ENCODE measurements at regions not wholly inside any gene's neighbourhood (a gene's known extent, or its start where the extent isn't known, plus 50 kb on each side); places are given as distances from the start of the nearest gene placed in this dataset.

- TF ChIP-seq TFE3 (CRISPR knock-in tag; IDR thresholded peaks at IDR 0.05) (no peak), ATF1 (CRISPR knock-in tag; IDR thresholded peaks at IDR 0.05) (no peak), ATF1 (tag; IDR thresholded peaks at IDR 0.05) (no peak), RHOXF2B (CRISPR knock-in tag; conservative IDR thresholded peaks at IDR 0.05) (no peak), ZBED1 (IDR thresholded peaks at IDR 0.05) (no peak), SAP30 (IDR thresholded peaks at IDR 0.05; ENCODE audit: borderline replicate concordance, insufficient read depth, low read depth, low read length, poor library complexity, severe bottlenecking) (no peak), RFX7 (CRISPR knock-in tag; IDR thresholded peaks at IDR 0.05) (no peak), MCM2 (IDR thresholded peaks at IDR 0.05; ENCODE audit: low read depth) (no peak)
These were observed 69.3 kb upstream of the SMNDC1 start (continued) for GRCh38 chr10:110373857-110374654.

GRCh38 chr10:110375121-110375520 lies 70.4 kb upstream of the SMNDC1 start:
- ChIA-PET POLR2A (interaction anchor here (0.7 kb wide), 1 partner anchor 168 kb away, joined by 4 read pairs; no protein-coding TSS in a partner anchor), CTCF (ENCODE audit: low intra/inter-chr PET ratio) (no interaction called here)
- Histone ChIP-seq H3K4me3 (no peak overlapping the region), H3K36me3 (ENCODE audit: control insufficient read depth, insufficient read depth, low read length) (no peaks in the 10 kb centered on the region), H3K9ac (ENCODE audit: insufficient read depth in 1 of 2, low read depth in 2 of 2, low read length in 2 of 2) (no peak overlapping the region), H3K4me1 (replicated peaks in 1 of 2; ENCODE audit: control insufficient read depth in 2 of 2, insufficient read depth in 2 of 2, low read length in 2 of 2) (peaks cover 7 to 24% of the 10 kb centered on the region in 2 experiments; a peak in 4 of 5 replicates), H3K27me3 (ENCODE audit: control insufficient read depth in 2 of 2, insufficient read depth in 2 of 2, low read length in 2 of 2) (no peaks in the 10 kb centered on the region; a peak in 1 of 5 replicates), H3K4me2 (ENCODE audit: insufficient read depth, low read length) (no peak overlapping the region), H2AFZ (ENCODE audit: low read depth, low read length) (no peak overlapping the region), H3K79me2 (ENCODE audit: control insufficient read depth, insufficient read depth, low read length) (no peaks in the 10 kb centered on the region), H4K20me1 (replicated peaks; ENCODE audit: control insufficient read depth, insufficient read depth, low read length) (no peaks in the 10 kb centered on the region; the same call in 1 of the 2 replicates), H3K9me1 (ENCODE audit: control insufficient read depth, insufficient read depth, low read length) (no peaks in the 10 kb centered on the region), H3K9me3 (replicated peaks; ENCODE audit: control insufficient read depth, insufficient read depth, low read depth, low read length) (no peaks in the 10 kb centered on the region), H3K27ac (ENCODE audit: extremely low read depth, low read depth, low read length) (no peak overlapping the region)
- in situ Hi-C loops (cut with MboI) (no loop called here), intact Hi-C loops (cut with micrococcal nuclease) (no loop called here)
- FAIRE-seq (no peak), DNase-seq (ENCODE audit: extremely low read depth in 1 of 4, low spot score in 3 of 4) (no peak), ATAC-seq (no peak)
- BruUV-seq (replicated peaks): no TSS peak
- WGBS (ENCODE audit: insufficient coverage, low coverage, missing lambda C conversion rate): no CpG with 5 or more reads among the region's 2 CpGs
- TF ChIP-seq VEZF1 (CRISPR knock-in tag; IDR thresholded peaks at IDR 0.05): no peak
- TF ChIP-seq ZNF639 (CRISPR knock-in tag; conservative IDR thresholded peaks at IDR 0.05 in 1 of 2, IDR thresholded peaks at IDR 0.05 in 1 of 2): no peak
- no peak for TF ChIP-seq SAFB2 (IDR thresholded peaks at IDR 0.05; ENCODE audit: borderline replicate concordance, low read depth, low read length, severe bottlenecking)
- no peak for TF ChIP-seq HMG20A (CRISPR knock-in tag; conservative IDR thresholded peaks at IDR 0.05)
- no peak for TF ChIP-seq LCOR (CRISPR knock-in tag; IDR thresholded peaks at IDR 0.05)
- TF ChIP-seq ZNF696 (CRISPR knock-in tag; conservative IDR thresholded peaks at IDR 0.05): no peak
- TF ChIP-seq MTA1 (IDR thresholded peaks at IDR 0.05; ENCODE audit: borderline replicate concordance): no peak
- TF ChIP-seq TEAD2 (tag; IDR thresholded peaks at IDR 0.05): no peak
- no peak for TF ChIP-seq ARNT (IDR thresholded peaks at IDR 0.05)

All from K562 (cell line).